ENCODE measurements at regions not wholly inside any gene's neighbourhood (a gene's known extent, or its start where the extent isn't known, plus 50 kb on each side); places are given as distances from the start of the nearest gene placed in this dataset.

- TF ChIP-seq ELF4 (CRISPR knock-in tag; IDR thresholded peaks at IDR 0.05; ENCODE audit: borderline replicate concordance) (no peak), HNRNPUL1 (IDR thresholded peaks at IDR 0.05; ENCODE audit: low read depth, low read length) (no peak), SKI (IDR thresholded peaks at IDR 0.05; ENCODE audit: partially characterized antibody) (no peak), E2F1 (CRISPR knock-in tag; IDR thresholded peaks at IDR 0.05) (no peak), CTCF (CRISPR knock-in tag; IDR thresholded peaks at IDR 0.05) (no peak), CEBPB (IDR thresholded peaks at IDR 0.05; ENCODE audit: borderline replicate concordance, low read depth, low read length) (no peak), SCMH1 (CRISPR knock-in tag; IDR thresholded peaks at IDR 0.05; ENCODE audit: borderline replicate concordance) (no peak), RFX5 (IDR thresholded peaks at IDR 0.05; ENCODE audit: low read depth, low read length) (no peak)
These were observed 342.6 kb upstream of the HS6ST1 start for GRCh38 chr2:128661311-128661710.
